ENCODE measurements at regions not wholly inside any gene's neighbourhood (a gene's known extent, or its start where the extent isn't known, plus 50 kb on each side); places are given as distances from the start of the nearest gene placed in this dataset.

DNA sequence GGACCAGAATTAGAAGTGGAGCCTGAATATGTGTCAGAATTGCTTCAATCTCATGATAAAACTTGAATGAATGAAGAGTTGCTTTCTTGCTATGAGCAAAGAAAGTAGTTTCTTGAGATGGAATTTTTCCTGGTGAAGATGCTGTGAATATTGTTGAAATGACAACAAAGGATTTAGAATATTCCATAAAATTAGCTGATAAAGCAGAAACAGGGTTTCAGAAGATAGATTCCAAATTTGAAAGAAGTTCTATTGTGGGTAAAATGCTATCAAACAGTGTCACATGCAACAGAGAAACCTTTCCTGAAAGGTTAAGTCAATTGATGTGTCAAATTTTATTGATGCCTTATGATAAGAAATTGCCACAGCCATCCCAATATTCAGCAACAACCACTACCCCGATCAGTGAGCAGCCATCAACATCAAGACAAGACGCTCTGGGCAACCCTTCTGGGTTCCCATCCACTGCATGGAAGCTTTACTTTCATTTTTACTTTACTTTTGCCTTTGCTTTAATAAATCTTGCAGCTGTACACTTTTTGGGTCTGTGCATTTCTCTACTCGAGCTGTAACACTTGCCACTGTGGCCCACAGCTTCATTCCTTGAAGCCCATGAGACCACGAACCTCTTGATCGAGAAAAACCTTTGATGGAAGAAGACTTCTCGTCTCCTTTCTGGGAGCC lies 104.0 kb upstream of the SSTR1 start:
- DNase-seq (ENCODE audit: low read depth, low spot score), result no peak
- H3K27me3 ChIP-seq (ENCODE audit: control insufficient read depth, insufficient read depth, low read length), result no peaks in the 10 kb centered on the region
- TF ChIP-seq, protein P1, sequence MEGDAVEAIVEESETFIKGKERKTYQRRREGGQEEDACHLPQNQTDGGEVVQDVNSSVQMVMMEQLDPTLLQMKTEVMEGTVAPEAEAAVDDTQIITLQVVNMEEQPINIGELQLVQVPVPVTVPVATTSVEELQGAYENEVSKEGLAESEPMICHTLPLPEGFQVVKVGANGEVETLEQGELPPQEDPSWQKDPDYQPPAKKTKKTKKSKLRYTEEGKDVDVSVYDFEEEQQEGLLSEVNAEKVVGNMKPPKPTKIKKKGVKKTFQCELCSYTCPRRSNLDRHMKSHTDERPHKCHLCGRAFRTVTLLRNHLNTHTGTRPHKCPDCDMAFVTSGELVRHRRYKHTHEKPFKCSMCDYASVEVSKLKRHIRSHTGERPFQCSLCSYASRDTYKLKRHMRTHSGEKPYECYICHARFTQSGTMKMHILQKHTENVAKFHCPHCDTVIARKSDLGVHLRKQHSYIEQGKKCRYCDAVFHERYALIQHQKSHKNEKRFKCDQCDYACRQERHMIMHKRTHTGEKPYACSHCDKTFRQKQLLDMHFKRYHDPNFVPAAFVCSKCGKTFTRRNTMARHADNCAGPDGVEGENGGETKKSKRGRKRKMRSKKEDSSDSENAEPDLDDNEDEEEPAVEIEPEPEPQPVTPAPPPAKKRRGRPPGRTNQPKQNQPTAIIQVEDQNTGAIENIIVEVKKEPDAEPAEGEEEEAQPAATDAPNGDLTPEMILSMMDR (IDR thresholded peaks at IDR 0.05; ENCODE audit: low read depth, low read length), result no peak
- ChIA-PET CTCF (no interaction called here), POLR2A (no interaction called here)
- no peak overlapping the region for H3K27ac ChIP-seq (ENCODE audit: low read depth, low read length)
- no peaks in the 10 kb centered on the region; the same call in 1 of the 2 replicates for H3K9me3 ChIP-seq (ENCODE audit: control insufficient read depth, insufficient read depth, low read length)
- H3K4me3 ChIP-seq (ENCODE audit: low read depth, low read length), result no peak overlapping the region

DNA sequence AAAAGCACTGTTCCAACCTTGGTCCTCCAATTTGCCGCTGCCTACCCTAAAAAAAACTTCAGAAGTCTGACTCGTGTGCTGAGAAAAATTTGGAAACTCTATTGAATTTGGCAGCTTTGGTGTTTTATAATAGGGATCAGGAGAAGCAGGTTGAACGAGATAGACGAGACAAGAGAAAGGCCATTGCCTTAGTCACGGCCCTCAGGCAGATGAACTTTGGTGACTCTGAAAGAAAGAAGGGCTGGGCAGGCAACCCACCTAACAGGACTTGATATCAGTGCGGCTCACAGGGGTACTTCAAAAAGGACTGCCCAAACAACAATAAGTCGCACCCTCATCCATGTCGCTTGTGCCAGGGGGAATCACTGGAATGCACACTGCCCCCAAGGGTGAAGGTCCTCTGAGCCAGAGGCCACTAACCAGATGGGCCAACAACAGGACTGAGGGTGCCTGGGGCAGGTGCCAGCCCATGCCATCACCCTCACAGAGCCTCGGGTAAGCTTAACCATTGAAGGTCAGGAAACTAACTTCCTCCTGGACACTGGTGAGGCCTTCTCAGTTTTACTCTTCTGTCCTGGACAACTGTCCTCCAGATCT lies 102.5 kb upstream of the SSTR1 start:
- Histone ChIP-seq H3K27ac (ENCODE audit: low read depth, low read length) (no peak overlapping the region), H3K4me3 (ENCODE audit: low read depth, low read length) (no peak overlapping the region), H3K9me3 (ENCODE audit: control insufficient read depth, insufficient read depth, low read length) (no peaks in the 10 kb centered on the region; the same call in 1 of the 2 replicates), H3K27me3 (ENCODE audit: control insufficient read depth, insufficient read depth, low read length) (no peaks in the 10 kb centered on the region)
- CTCF ChIA-PET, result no interaction called here
- POLR2A ChIA-PET, result no interaction called here
- TF ChIP-seq, protein P1 (IDR thresholded peaks at IDR 0.05; ENCODE audit: low read depth, low read length), result no peak
- DNase-seq (ENCODE audit: low read depth, low spot score), result no peak

DNA sequence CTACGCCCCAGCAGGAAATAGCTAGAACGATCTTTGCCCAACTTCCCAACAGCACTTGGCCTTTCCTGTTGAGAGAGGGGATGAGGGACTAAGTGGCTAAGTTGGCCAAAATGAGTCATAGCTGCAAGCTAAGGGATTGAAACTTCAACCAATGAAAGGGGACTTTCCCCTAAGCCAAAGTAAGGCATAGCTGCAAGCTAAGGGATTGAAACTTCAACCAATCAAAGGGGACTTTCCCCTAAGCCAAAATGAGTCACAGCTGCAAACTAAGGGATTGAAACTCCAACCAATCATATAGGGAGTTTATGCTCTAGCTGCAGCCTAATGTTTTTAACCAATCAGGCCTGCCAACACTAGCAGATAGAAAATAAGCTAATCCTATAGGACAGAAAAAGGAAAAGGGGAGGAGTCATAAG lies 100.5 kb upstream of the SSTR1 start:
- Histone ChIP-seq H3K4me3 (ENCODE audit: low read depth, low read length) (no peak overlapping the region), H3K9me3 (ENCODE audit: control insufficient read depth, insufficient read depth, low read length) (no peaks in the 10 kb centered on the region; the same call in 1 of the 2 replicates), H3K27me3 (ENCODE audit: control insufficient read depth, insufficient read depth, low read length) (no peaks in the 10 kb centered on the region), H3K27ac (ENCODE audit: low read depth, low read length) (no peak overlapping the region)
- DNase-seq (ENCODE audit: low read depth, low spot score), result no peak
- CTCF ChIA-PET, result no interaction called here
- TF ChIP-seq, protein P1 (IDR thresholded peaks at IDR 0.05; ENCODE audit: low read depth, low read length), result no peak
- POLR2A ChIA-PET, result no interaction called here

DNA sequence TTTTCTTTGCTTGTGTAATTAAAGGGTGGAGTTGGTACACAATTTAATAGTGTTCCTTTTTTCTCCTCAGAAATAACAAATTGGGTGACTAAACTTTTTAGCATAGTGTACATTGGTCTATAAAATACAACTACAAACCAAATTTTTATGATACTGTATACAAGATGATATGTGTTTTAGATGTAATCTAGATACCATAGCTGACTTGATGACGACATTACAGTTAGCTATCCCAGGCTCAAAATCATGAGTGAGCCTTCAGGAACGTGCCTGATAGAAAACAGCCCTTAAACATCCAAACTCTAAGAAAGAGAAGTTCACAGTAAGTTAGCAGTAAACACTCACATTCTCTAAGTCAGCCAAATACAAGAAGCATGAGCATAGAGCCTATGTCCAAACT lies 99.0 kb upstream of the SSTR1 start:
- TF ChIP-seq, protein P1 (IDR thresholded peaks at IDR 0.05; ENCODE audit: low read depth, low read length), result no peak
- peak; percentile 81 for DNase-seq (ENCODE audit: low read depth, low spot score)
- Histone ChIP-seq H3K27me3 (ENCODE audit: control insufficient read depth, insufficient read depth, low read length) (no peaks in the 10 kb centered on the region), H3K9me3 (ENCODE audit: control insufficient read depth, insufficient read depth, low read length) (no peaks in the 10 kb centered on the region; the same call in 1 of the 2 replicates), H3K4me3 (ENCODE audit: low read depth, low read length) (no peak overlapping the region), H3K27ac (ENCODE audit: low read depth, low read length) (no peak overlapping the region)
- CTCF ChIA-PET, result interaction anchor here (1.0 kb wide), 1 partner anchor 14 kb away, joined by 4 read pairs; no protein-coding TSS in a partner anchor
- POLR2A ChIA-PET, result interaction anchor here (1.4 kb wide), 1 partner anchor 35 kb away, joined by 3 read pairs; no protein-coding TSS in a partner anchor

DNA sequence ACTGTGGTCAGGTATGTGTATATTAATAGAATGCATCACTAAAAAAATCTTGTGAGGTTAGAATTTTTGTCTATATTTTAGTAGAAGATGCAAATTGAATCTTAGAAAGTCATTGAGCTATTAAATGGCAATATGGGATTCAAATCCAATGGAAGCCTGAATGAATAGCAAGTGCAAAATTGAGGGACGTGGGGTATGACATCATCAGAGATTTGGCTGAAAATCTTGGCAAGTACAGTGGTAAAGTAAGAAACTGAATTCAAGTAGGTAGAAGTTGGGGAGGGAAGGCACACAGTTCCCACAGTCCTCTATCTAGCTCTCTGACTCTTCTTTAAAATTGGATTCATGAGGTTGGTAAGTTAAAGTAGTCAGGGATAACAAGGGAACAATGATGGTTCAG lies 97.4 kb upstream of the SSTR1 start:
- H3K9me3 ChIP-seq (ENCODE audit: control insufficient read depth, insufficient read depth, low read length), result no peaks in the 10 kb centered on the region; the same call in 1 of the 2 replicates
- no peak for DNase-seq (ENCODE audit: low read depth, low spot score)
- POLR2A ChIA-PET, result interaction anchor here (1.4 kb wide), 1 partner anchor 34 kb away, joined by 3 read pairs; no protein-coding TSS in a partner anchor
- CTCF ChIA-PET, result no interaction called here
- no peak overlapping the region for H3K4me3 ChIP-seq (ENCODE audit: low read depth, low read length)
- TF ChIP-seq, protein P1 (IDR thresholded peaks at IDR 0.05; ENCODE audit: low read depth, low read length), result no peak
- H3K27ac ChIP-seq (ENCODE audit: low read depth, low read length), result no peak overlapping the region
- H3K27me3 ChIP-seq (ENCODE audit: control insufficient read depth, insufficient read depth, low read length), result no peaks in the 10 kb centered on the region

All from AG04450 (cell line).